ENCODE measurements at regions not wholly inside any gene's neighbourhood (a gene's known extent, or its start where the extent isn't known, plus 50 kb on each side); places are given as distances from the start of the nearest gene placed in this dataset.

- TF ChIP-seq CHD7 (IDR thresholded peaks at IDR 0.05; ENCODE audit: insufficient replicate concordance, low read length): no peak
- no peak for TF ChIP-seq CBX5 (IDR thresholded peaks at IDR 0.05; ENCODE audit: low read depth, low read length)
- TF ChIP-seq RFX5 (IDR thresholded peaks at IDR 0.05; ENCODE audit: borderline replicate concordance, low read depth, low read length): no peak
- TF ChIP-seq SIRT6 (IDR thresholded peaks at IDR 0.05; ENCODE audit: low read length): no peak
- TF ChIP-seq ASH2L (IDR thresholded peaks at IDR 0.05; ENCODE audit: low read length): no peak
These were observed 191.7 kb upstream of the TSHZ2 start (continued) for GRCh38 chr20:52780462-52780861.

Measured in H1 (cell line).